ENCODE measurements at regions not wholly inside any gene's neighbourhood (a gene's known extent, or its start where the extent isn't known, plus 50 kb on each side); places are given as distances from the start of the nearest gene placed in this dataset.
"Not testable (repeated sequence)": the region's sequence is repeated elsewhere in the genome, so short reads cannot be mapped to it uniquely, and the experiment has no call there.

- DNase-seq: no peak
Measured at GRCh38 chr5:125912028-125912427, 511.2 kb upstream of the GRAMD2B start.

- DNase-seq: no peak
Measured at GRCh38 chr5:125913200-125913599, 510.0 kb upstream of the GRAMD2B start.

GRCh38 chr5:125914471-125914870 lies 508.7 kb upstream of the GRAMD2B start:
- DNase-seq: no peak

GRCh38 chr5:125923958-125924357 lies 499.3 kb upstream of the GRAMD2B start:
- DNase-seq: not testable (repeated sequence)

- no peak for DNase-seq
Measured at GRCh38 chr5:125926172-125926571, 497.0 kb upstream of the GRAMD2B start.

GRCh38 chr5:125928663-125929062 lies 494.5 kb upstream of the GRAMD2B start:
- DNase-seq: no peak

GRCh38 chr5:125950012-125950615 lies 473.1 kb upstream of the GRAMD2B start:
- DNase-seq: no peak

- DNase-seq: no peak
Measured at GRCh38 chr5:125961150-125961549, 462.1 kb upstream of the GRAMD2B start.

- no peak for DNase-seq
Measured at GRCh38 chr5:125965577-125965976, 457.6 kb upstream of the GRAMD2B start.

- no peak for DNase-seq
Measured at GRCh38 chr5:125967576-125967975, 455.6 kb upstream of the GRAMD2B start.

GRCh38 chr5:125969011-125969813 lies 454.0 kb upstream of the GRAMD2B start:
- DNase-seq: no peak

- DNase-seq: no peak
Measured at GRCh38 chr5:125969814-125970171, 453.4 kb upstream of the GRAMD2B start.

- peak; percentile 11 for DNase-seq
Measured at GRCh38 chr5:125970631-125971307, 452.4 kb upstream of the GRAMD2B start.

- DNase-seq: no peak
Measured at GRCh38 chr5:125972706-125973105, 450.5 kb upstream of the GRAMD2B start.

GRCh38 chr5:125974679-125975078 lies 448.5 kb upstream of the GRAMD2B start:
- DNase-seq: no peak

- no peak for DNase-seq
Measured at GRCh38 chr5:125976421-125977000, 446.7 kb upstream of the GRAMD2B start.

- DNase-seq: no peak
Measured at GRCh38 chr5:125978015-125978414, 445.2 kb upstream of the GRAMD2B start.

- DNase-seq: no peak
Measured at GRCh38 chr5:125979636-125980035, 443.6 kb upstream of the GRAMD2B start.

GRCh38 chr5:125981016-125981415 lies 442.2 kb upstream of the GRAMD2B start:
- no peak for DNase-seq

GRCh38 chr5:125987677-125988255 lies 435.4 kb upstream of the GRAMD2B start:
- DNase-seq: peak; percentile 2

GRCh38 chr5:125992050-125992449 lies 431.2 kb upstream of the GRAMD2B start:
- no peak for DNase-seq

- not testable (repeated sequence) for DNase-seq
Measured at GRCh38 chr5:125999271-126000030, 423.8 kb upstream of the GRAMD2B start.

- DNase-seq: peak; percentile 67
Measured at GRCh38 chr5:126000507-126000906, 422.7 kb upstream of the GRAMD2B start.
